IMR-90 (cell line): ENCODE measurements at regions not wholly inside any gene's neighbourhood (a gene's known extent, or its start where the extent isn't known, plus 50 kb on each side); places are given as distances from the start of the nearest gene placed in this dataset.

Source experiments
- ATAC-seq: fragments of 200-7000 bp; cut with Tn5 transposase; 2 replicates; pipeline ENCODE4 v1.9.1; 2020; ENCODE audit warnings: low read depth, mild to moderate bottlenecking, moderate library complexity
- BruUV-seq: library from RNA; stranded (reverse); fragments of 400-500 nt; replicated peaks from 2 replicates; lab custom pipeline; 2021; lab: Mats Ljungman, UMichigan
- CTCF ChIA-PET: fragments of 300-600 bp; formaldehyde crosslinking; extraction: SDS; loops from one replicate; lab custom pipeline; 2021; ENCODE audit warnings: antibody characterized with exemption; lab: Yijun Ruan, JAX
- POLR2A ChIA-PET: fragments of 300-600 bp; sonication (Branson Sonifier 250); formaldehyde crosslinking; loops from one replicate; lab custom pipeline; 2022; ENCODE audit warnings: antibody characterized with exemption; ENCODE audit not compliant: unreplicated experiment; lab: Charles Lee
- DNase-seq: peaks from one replicate; pipeline ENCODE4 v3.0.0; 2013
- H2AFZ ChIP-seq: replicated peaks from 2 replicates; pipeline ENCODE3; 2013; ENCODE audit warnings: low read length, mild to moderate bottlenecking; ENCODE audit not compliant: poor library complexity
- H2AK5ac ChIP-seq: 2 replicates; pipeline ENCODE4 v1.6.1; 2013; ENCODE audit warnings: low read depth, low read length, inconsistent platforms
- H2AK9ac ChIP-seq: replicated peaks from 2 replicates; pipeline ENCODE3; 2013; ENCODE audit warnings: mild to moderate bottlenecking, low read depth, low read length, moderate library complexity; ENCODE audit not compliant: poor library complexity
- H2BK120ac ChIP-seq: 2 replicates; pipeline ENCODE4 v1.6.1; 2013; ENCODE audit warnings: low read depth, low read length, inconsistent platforms
- H2BK15ac ChIP-seq: 3 replicates; pipeline ENCODE4 v1.6.1; 2013; ENCODE audit warnings: low read depth, low read length, inconsistent platforms
- H2BK20ac ChIP-seq: 2 replicates; pipeline ENCODE4 v1.6.1; 2013; ENCODE audit warnings: low read depth, mild to moderate bottlenecking, inconsistent platforms, low read length, moderate library complexity
- H2BK5ac ChIP-seq: 2 replicates; pipeline ENCODE4 v1.6.1; 2013; ENCODE audit warnings: mild to moderate bottlenecking, low read depth, low read length, inconsistent platforms; ENCODE audit not compliant: poor library complexity, severe bottlenecking
- H3K14ac ChIP-seq: replicated peaks from 2 replicates; pipeline ENCODE4 v1.6.1; 2013; ENCODE audit warnings: low read depth, low read length, inconsistent platforms
- H3K18ac ChIP-seq: 2 replicates; pipeline ENCODE4 v1.6.1; 2013; ENCODE audit warnings: low read depth, low read length, control low read depth
- H3K23ac ChIP-seq: 2 replicates; pipeline ENCODE4 v1.6.1; 2013; ENCODE audit warnings: low read depth, low read length, inconsistent platforms
- H3K27ac ChIP-seq: 2 replicates; pipeline ENCODE4 v1.5.1; 2013; ENCODE audit warnings: mild to moderate bottlenecking, control low read depth, low read length; ENCODE audit not compliant: insufficient read depth
- H3K27me3 ChIP-seq: 2 replicates; pipeline ENCODE4 v1.6.1; 2013; ENCODE audit warnings: low read length; ENCODE audit not compliant: control insufficient read depth, insufficient read depth
- H3K36me3 ChIP-seq: 2 replicates; pipeline ENCODE4 v1.6.1; 2013; ENCODE audit warnings: low read length, mixed read lengths; ENCODE audit not compliant: control insufficient read depth, insufficient read depth
- H3K4ac ChIP-seq: 2 replicates; pipeline ENCODE4 v1.6.1; 2013; ENCODE audit warnings: low read depth, low read length, inconsistent platforms
- H3K4me1 ChIP-seq: 2 replicates; pipeline ENCODE4 v1.6.1; 2013; ENCODE audit warnings: low read length, mixed read lengths; ENCODE audit not compliant: control insufficient read depth, insufficient read depth
- H3K4me2 ChIP-seq: 2 replicates; pipeline ENCODE4 v1.6.1; 2013; ENCODE audit warnings: low read depth, mild to moderate bottlenecking, control low read depth, low read length, moderate library complexity
- H3K4me3 ChIP-seq: 2 replicates; pipeline ENCODE4 v1.5.1; 2013; ENCODE audit warnings: low read depth, mild to moderate bottlenecking, control low read depth, low read length, moderate library complexity; ENCODE audit not compliant: insufficient read depth
- H3K56ac ChIP-seq: 2 replicates; pipeline ENCODE4 v1.6.1; 2013; ENCODE audit warnings: low read length, inconsistent platforms; ENCODE audit not compliant: insufficient read depth; ENCODE audit errors: extremely low read depth
- H3K79me1 ChIP-seq, 2 experiments: 2 replicates each; pipeline ENCODE4 v1.6.1; 2013; ENCODE audit warnings: low read length in 2 of 2, inconsistent platforms in 1 of 2, low read depth in 1 of 2
- H3K9ac ChIP-seq: 2 replicates; pipeline ENCODE4 v1.6.1; 2013; ENCODE audit warnings: low read depth, low read length, control low read depth
- H3K9me1 ChIP-seq: 2 replicates; pipeline ENCODE4 v1.6.1; 2013; ENCODE audit warnings: low read length, inconsistent platforms; ENCODE audit not compliant: insufficient read depth
- H3K9me3 ChIP-seq: 2 replicates; pipeline ENCODE4 v1.6.1; 2013; ENCODE audit warnings: low read length; ENCODE audit not compliant: control insufficient read depth, insufficient read depth
- H4K20me1 ChIP-seq: 2 replicates; pipeline ENCODE4 v1.6.1; 2013; ENCODE audit warnings: low read length, inconsistent platforms; ENCODE audit not compliant: insufficient read depth
- H4K5ac ChIP-seq: 2 replicates; pipeline ENCODE4 v1.6.1; 2013; ENCODE audit warnings: mild to moderate bottlenecking, low read depth, low read length, control low read depth
- H4K8ac ChIP-seq, 2 experiments: 2 replicates each; pipeline ENCODE4 v1.6.1; 2013; ENCODE audit warnings: low read depth in 2 of 2, low read length in 2 of 2, control low read depth in 1 of 2, inconsistent platforms in 1 of 2
- H4K91ac ChIP-seq: 2 replicates; pipeline ENCODE4 v1.6.1; 2013; ENCODE audit warnings: low read depth, low read length, inconsistent platforms; ENCODE audit not compliant: insufficient read depth
- BHLHE40 ChIP-seq: fragments of 150-350 bp; IDR thresholded peaks from 2 replicates; pipeline ENCODE4 v1.6.1; 2016; ENCODE audit warnings: mild to moderate bottlenecking, low read depth, low read length
- CEBPB ChIP-seq: IDR thresholded peaks from 2 replicates; pipeline ENCODE4 v1.6.1; 2012; ENCODE audit warnings: low read depth, low read length, improper control_type of control experiment
- CHD1 ChIP-seq: IDR thresholded peaks from 2 replicates; pipeline ENCODE4 v1.6.1; 2012; ENCODE audit warnings: low read depth, low read length, improper control_type of control experiment
- ELK1 ChIP-seq: fragments of 150-350 bp; IDR thresholded peaks from 2 replicates; pipeline ENCODE4 v1.6.1; 2016; ENCODE audit warnings: low read depth, mild to moderate bottlenecking, low read length, moderate library complexity, borderline replicate concordance
- FOS ChIP-seq: fragments of 150-350 bp; IDR thresholded peaks from 2 replicates; pipeline ENCODE4 v1.6.1; 2016; ENCODE audit warnings: low read depth, low read length
- MAFK ChIP-seq: IDR thresholded peaks from 2 replicates; pipeline ENCODE4 v1.6.1; 2012; ENCODE audit warnings: low read depth, low read length, improper control_type of control experiment
- MAZ ChIP-seq: IDR thresholded peaks from 2 replicates; pipeline ENCODE4 v1.6.1; 2012; ENCODE audit warnings: low read depth, mild to moderate bottlenecking, low read length, improper control_type of control experiment, moderate library complexity, borderline replicate concordance
- MXI1 ChIP-seq: IDR thresholded peaks from 2 replicates; pipeline ENCODE4 v1.6.1; 2012; ENCODE audit warnings: low read depth, mild to moderate bottlenecking, low read length, moderate library complexity, borderline replicate concordance
- NFE2L2 ChIP-seq: fragments of 150-350 bp; IDR thresholded peaks from 2 replicates; pipeline ENCODE4 v1.6.1; 2016; ENCODE audit warnings: low read depth, mild to moderate bottlenecking, low read length
- POLR2A ChIP-seq: IDR thresholded peaks from 2 replicates; pipeline ENCODE4 v1.6.1; 2012; ENCODE audit warnings: mild to moderate bottlenecking, low read depth, low read length
- RAD21 ChIP-seq: IDR thresholded peaks from 2 replicates; pipeline ENCODE4 v1.6.1; 2012; ENCODE audit warnings: low read length, improper control_type of control experiment
- RCOR1 ChIP-seq: IDR thresholded peaks from 2 replicates; pipeline ENCODE4 v1.6.1; 2012; ENCODE audit warnings: mild to moderate bottlenecking, low read length, improper control_type of control experiment; ENCODE audit not compliant: insufficient replicate concordance
- RFX5 ChIP-seq: IDR thresholded peaks from 2 replicates; pipeline ENCODE4 v1.8.0; 2012; ENCODE audit warnings: low read depth, mild to moderate bottlenecking, low read length, moderate library complexity
- SMC3 ChIP-seq: fragments of 150-350 bp; IDR thresholded peaks from 2 replicates; pipeline ENCODE4 v1.6.1; 2016; ENCODE audit warnings: low read depth, mild to moderate bottlenecking, antibody characterized with exemption, low read length, moderate library complexity
- USF2 ChIP-seq: fragments of 150-350 bp; IDR thresholded peaks from 2 replicates; pipeline ENCODE4 v1.6.1; 2017; ENCODE audit warnings: mild to moderate bottlenecking, antibody characterized with exemption, low read length, low read depth
- WGBS, 2 experiments: methylation state at CpG; one replicate each; pipeline versions ENCODE4 v1.1.5 to v1.1.7; 2013; ENCODE audit warnings: missing lambda C conversion rate in 2 of 2; ENCODE audit not compliant: insufficient read length in 1 of 2; ENCODE audit errors: extremely low coverage in 2 of 2; 5-methylcytosine and 5-hydroxymethylcytosine counted together
- dilution Hi-C: fragments of 300-500 bp; cut with HindIII; formaldehyde crosslinking; loops from one replicate; pipeline ENCODE4 v1.14.3; 2018; ENCODE audit warnings: low sequenced_read_pairs; ENCODE audit not compliant: unreplicated experiment
- in situ Hi-C: fragments of 300-500 bp; cut with MboI; formaldehyde crosslinking; loops from 3 replicates; pipeline ENCODE4 v1.14.3; 2019; ENCODE audit warnings: low sequenced_read_pairs, inconsistent platforms, mixed read lengths
- intact Hi-C: fragments of 100-400 bp; cut with micrococcal nuclease; formaldehyde crosslinking; loops from 2 replicates; pipeline ENCODE4 v1.10.0; 2022
- TF ChIP-seq, protein P1 (sequence below): conservative IDR thresholded peaks from 2 replicates; pipeline ENCODE4 v1.5.1; 2012; ENCODE audit warnings: mild to moderate bottlenecking, low read depth, low read length, improper control_type of control experiment

DNA sequence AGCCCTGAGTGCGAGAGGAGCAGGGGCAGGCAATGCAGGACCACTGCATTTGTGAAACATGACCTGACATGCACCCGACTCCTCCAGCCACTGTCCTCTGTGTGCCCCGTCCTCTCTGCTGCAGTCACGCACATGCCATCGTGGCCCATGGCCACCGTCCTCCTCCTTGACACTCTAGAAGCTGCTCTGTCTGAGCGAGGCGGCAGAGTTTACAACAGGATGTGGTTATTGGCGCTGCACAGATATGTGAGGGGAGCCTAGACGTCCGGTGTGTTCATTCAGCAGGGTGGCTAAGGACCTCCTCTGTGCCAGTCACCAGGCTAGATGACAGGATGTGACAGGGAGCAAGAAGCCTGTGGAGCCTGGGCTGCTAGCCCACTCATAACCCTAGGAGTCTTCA lies 277.8 kb downstream of the FOXO1 start:
- H3K18ac ChIP-seq = no peak overlapping the region
- no peak overlapping the region for H3K23ac ChIP-seq
- WGBS, 2 experiments = 100% methylated on average over 1 of the region's 11 CpGs; no CpG with 5 or more reads in 1 of the 2 experiments
- BruUV-seq = no TSS peak
- no peak overlapping the region for H4K5ac ChIP-seq
- no peak overlapping the region for H2AK5ac ChIP-seq
- H3K56ac ChIP-seq = no peak overlapping the region
- no peak overlapping the region for H4K91ac ChIP-seq
- no peak overlapping the region for H2BK15ac ChIP-seq
- ATAC-seq = no peak
- dilution Hi-C loops (no loop called here), in situ Hi-C loops (no loop called here), intact Hi-C loops (no loop called here)
- peak overlapping the region; percentile 49 for H2AK9ac ChIP-seq
- CTCF ChIA-PET = no interaction called here
- H3K9ac ChIP-seq = no peak overlapping the region
- no peak overlapping the region for H2BK120ac ChIP-seq
- H3K36me3 ChIP-seq = no peaks in the 10 kb centered on the region
- H4K20me1 ChIP-seq = no peaks in the 10 kb centered on the region
- POLR2A ChIA-PET = no interaction called here
- 0 out of 2 replicates have a peak, but pooled peaks cover 2% of the 10 kb centered on the region for H3K4me1 ChIP-seq
- H3K79me1 ChIP-seq = no peaks in the 10 kb centered on the region
- peaks cover 4% of the 10 kb centered on the region; the same call in 1 of the 2 replicates for H3K27me3 ChIP-seq
- TF ChIP-seq, protein P1, sequence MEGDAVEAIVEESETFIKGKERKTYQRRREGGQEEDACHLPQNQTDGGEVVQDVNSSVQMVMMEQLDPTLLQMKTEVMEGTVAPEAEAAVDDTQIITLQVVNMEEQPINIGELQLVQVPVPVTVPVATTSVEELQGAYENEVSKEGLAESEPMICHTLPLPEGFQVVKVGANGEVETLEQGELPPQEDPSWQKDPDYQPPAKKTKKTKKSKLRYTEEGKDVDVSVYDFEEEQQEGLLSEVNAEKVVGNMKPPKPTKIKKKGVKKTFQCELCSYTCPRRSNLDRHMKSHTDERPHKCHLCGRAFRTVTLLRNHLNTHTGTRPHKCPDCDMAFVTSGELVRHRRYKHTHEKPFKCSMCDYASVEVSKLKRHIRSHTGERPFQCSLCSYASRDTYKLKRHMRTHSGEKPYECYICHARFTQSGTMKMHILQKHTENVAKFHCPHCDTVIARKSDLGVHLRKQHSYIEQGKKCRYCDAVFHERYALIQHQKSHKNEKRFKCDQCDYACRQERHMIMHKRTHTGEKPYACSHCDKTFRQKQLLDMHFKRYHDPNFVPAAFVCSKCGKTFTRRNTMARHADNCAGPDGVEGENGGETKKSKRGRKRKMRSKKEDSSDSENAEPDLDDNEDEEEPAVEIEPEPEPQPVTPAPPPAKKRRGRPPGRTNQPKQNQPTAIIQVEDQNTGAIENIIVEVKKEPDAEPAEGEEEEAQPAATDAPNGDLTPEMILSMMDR = no peak
- TF ChIP-seq NFE2L2 (no peak), RAD21 (no peak), BHLHE40 (no peak), RCOR1 (no peak), MXI1 (no peak), MAZ (no peak), RFX5 (no peak), CHD1 (no peak), CEBPB (no peak), MAFK (no peak), POLR2A (no peak), ELK1 (no peak), USF2 (no peak), FOS (no peak), SMC3 (no peak)
- H2BK20ac ChIP-seq = no peak overlapping the region
- H3K27ac ChIP-seq = no peak overlapping the region
- peaks cover 2% of the 10 kb centered on the region; the same call in 1 of the 2 replicates for H3K9me1 ChIP-seq
- H3K4me3 ChIP-seq = no peak overlapping the region
- no peak overlapping the region for H2BK5ac ChIP-seq
- H4K8ac ChIP-seq = no peak overlapping the region
- peak overlapping the region; percentile 82 for H2AFZ ChIP-seq
- no peak overlapping the region for H3K4me2 ChIP-seq
- no peaks in the 10 kb centered on the region for H3K9me3 ChIP-seq
- no peak overlapping the region for H3K4ac ChIP-seq
- peak; percentile 3 for DNase-seq
- no peak overlapping the region for H3K14ac ChIP-seq
